ENCODE measurements at regions not wholly inside any gene's neighbourhood (a gene's known extent, or its start where the extent isn't known, plus 50 kb on each side); places are given as distances from the start of the nearest gene placed in this dataset.

GRCh38 chr9:106596984-106597383 is 266.0 kb upstream of the ZNF462 start:
- TF ChIP-seq CTCF (IDR thresholded peaks at IDR 0.05; ENCODE audit: low read depth, low read length) (no peak), MAX (IDR thresholded peaks at IDR 0.05; ENCODE audit: low read depth, low read length) (no peak), POLR2A (IDR thresholded peaks at IDR 0.05; ENCODE audit: extremely low read depth, insufficient read length) (no peak)

All from NB4 (cell line).